ENCODE measurements at regions not wholly inside any gene's neighbourhood (a gene's known extent, or its start where the extent isn't known, plus 50 kb on each side); places are given as distances from the start of the nearest gene placed in this dataset.

DNA sequence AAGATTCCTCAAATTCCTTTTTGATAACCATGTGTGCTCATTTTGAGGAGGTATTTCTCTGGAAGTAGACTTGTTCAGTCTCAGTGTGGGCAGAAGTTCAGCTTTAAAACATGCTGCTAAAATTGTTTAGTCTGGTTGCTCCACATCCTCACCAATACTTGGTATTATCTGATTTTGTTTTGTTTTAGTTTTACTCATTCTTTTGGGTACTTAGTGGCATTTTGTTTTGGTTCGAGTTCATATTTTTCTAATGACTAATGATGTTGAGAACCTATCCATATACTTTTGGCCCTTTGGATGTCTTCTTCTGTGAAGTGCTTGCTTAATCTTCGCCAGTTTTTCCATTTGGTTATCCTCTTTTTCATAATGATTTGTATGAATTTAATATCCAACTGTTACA lies 694.2 kb upstream of the FZD8 start:
- Mint-ChIP-seq H3K27me3 (no peaks in the 10 kb centered on the region), H3K9me3 (no peaks in the 10 kb centered on the region), H3K36me3 (no peaks in the 10 kb centered on the region), H3K4me3 (no peak overlapping the region), H3K4me1 (ENCODE audit: unreplicated experiment) (no peaks in the 10 kb centered on the region), H3K27ac (no peak overlapping the region)
- TF ChIP-seq, protein P1, sequence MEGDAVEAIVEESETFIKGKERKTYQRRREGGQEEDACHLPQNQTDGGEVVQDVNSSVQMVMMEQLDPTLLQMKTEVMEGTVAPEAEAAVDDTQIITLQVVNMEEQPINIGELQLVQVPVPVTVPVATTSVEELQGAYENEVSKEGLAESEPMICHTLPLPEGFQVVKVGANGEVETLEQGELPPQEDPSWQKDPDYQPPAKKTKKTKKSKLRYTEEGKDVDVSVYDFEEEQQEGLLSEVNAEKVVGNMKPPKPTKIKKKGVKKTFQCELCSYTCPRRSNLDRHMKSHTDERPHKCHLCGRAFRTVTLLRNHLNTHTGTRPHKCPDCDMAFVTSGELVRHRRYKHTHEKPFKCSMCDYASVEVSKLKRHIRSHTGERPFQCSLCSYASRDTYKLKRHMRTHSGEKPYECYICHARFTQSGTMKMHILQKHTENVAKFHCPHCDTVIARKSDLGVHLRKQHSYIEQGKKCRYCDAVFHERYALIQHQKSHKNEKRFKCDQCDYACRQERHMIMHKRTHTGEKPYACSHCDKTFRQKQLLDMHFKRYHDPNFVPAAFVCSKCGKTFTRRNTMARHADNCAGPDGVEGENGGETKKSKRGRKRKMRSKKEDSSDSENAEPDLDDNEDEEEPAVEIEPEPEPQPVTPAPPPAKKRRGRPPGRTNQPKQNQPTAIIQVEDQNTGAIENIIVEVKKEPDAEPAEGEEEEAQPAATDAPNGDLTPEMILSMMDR (conservative IDR thresholded peaks at IDR 0.05), result no peak
- DNase-seq (ENCODE audit: extremely low spot score, unreplicated experiment), result no peak

GRCh38 chr10:36333446-36333845 lies 691.4 kb upstream of the FZD8 start:
- no peak overlapping the region for H3K27ac Mint-ChIP-seq
- H3K36me3 Mint-ChIP-seq, result no peaks in the 10 kb centered on the region
- H3K4me3 Mint-ChIP-seq, result no peak overlapping the region
- no peak for DNase-seq (ENCODE audit: extremely low spot score, unreplicated experiment)
- H3K4me1 Mint-ChIP-seq (ENCODE audit: unreplicated experiment), result no peaks in the 10 kb centered on the region
- H3K27me3 Mint-ChIP-seq, result no peaks in the 10 kb centered on the region
- TF ChIP-seq, protein P1 (conservative IDR thresholded peaks at IDR 0.05), result no peak
- H3K9me3 Mint-ChIP-seq, result no peaks in the 10 kb centered on the region

DNA sequence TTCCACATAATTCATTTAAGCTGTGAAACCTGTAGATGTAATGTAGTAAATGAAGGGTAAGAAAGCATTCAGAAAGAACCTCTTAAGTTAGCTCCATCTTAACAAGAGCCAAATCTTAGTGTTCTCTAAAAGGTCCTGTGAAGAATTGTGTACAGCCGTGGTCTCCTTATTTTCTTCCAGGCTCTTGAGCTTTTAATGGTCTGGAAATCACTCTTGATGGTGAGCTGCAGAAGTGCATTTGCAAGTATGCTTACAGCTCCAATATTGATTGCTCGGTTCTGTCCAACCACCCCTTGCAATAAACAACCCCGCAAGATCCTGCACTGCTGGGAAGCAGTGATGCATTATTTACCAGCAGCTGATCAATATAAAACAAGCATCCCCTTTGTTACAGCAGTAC lies 690.8 kb upstream of the FZD8 start:
- H3K36me3 Mint-ChIP-seq, result no peaks in the 10 kb centered on the region

DNA sequence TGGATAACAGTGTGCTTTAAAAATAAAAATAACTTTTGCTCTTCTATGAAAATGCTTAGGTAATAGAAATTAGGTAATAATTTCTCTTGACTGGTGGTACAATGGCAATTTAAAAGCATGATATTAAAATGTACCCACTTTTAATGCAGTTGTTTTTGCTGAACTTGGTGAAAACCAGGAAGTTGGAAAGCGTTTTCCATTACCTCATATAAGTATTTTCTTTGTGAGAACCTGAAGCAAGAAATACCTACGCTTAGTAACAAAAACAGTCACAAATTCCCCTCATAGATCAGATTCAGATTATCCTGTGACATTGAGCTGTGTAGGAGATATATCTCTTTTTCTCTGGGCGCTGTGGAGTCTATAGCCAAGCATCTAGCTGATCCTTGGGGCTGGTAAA lies 689.0 kb upstream of the FZD8 start:
- Mint-ChIP-seq H3K27ac (no peak overlapping the region), H3K4me3 (no peak overlapping the region)

More for the DNA sequence above, 690.8 kb upstream of the FZD8 start:
- Mint-ChIP-seq H3K4me3 (no peak overlapping the region), H3K4me1 (ENCODE audit: unreplicated experiment) (no peaks in the 10 kb centered on the region), H3K9me3 (no peaks in the 10 kb centered on the region), H3K27ac (no peak overlapping the region), H3K27me3 (no peaks in the 10 kb centered on the region)
- DNase-seq (ENCODE audit: extremely low spot score, unreplicated experiment), result no peak
- TF ChIP-seq, protein P1 (conservative IDR thresholded peaks at IDR 0.05), result no peak

DNA sequence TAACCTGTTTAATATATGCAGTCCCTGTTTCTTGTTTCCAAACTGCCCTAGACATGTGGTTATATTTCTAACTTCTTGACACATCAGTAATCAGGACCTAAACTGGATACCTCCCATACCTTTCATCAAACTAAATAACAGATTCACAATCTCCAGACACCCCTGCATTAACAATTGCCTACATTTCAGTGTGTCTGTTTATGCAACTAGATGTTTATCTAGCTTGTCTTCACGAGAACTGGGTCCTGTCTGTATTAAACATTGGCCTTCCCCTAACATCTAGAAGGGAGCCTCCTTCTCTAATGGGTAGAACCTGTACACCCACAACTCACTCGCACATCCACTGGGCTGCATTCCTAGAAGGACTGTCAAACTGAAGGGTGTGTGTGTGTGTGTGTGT lies 683.7 kb upstream of the FZD8 start:
- Mint-ChIP-seq H3K4me1 (ENCODE audit: unreplicated experiment) (no peaks in the 10 kb centered on the region), H3K27me3 (no peaks in the 10 kb centered on the region), H3K36me3 (no peaks in the 10 kb centered on the region), H3K27ac (no peak overlapping the region), H3K4me3 (no peak overlapping the region), H3K9me3 (no peaks in the 10 kb centered on the region)
- TF ChIP-seq, protein P1 (conservative IDR thresholded peaks at IDR 0.05), result no peak
- no peak for DNase-seq (ENCODE audit: extremely low spot score, unreplicated experiment)

More for the DNA sequence above, 689.0 kb upstream of the FZD8 start:
- Mint-ChIP-seq H3K36me3 (no peaks in the 10 kb centered on the region), H3K9me3 (no peaks in the 10 kb centered on the region), H3K27me3 (no peaks in the 10 kb centered on the region), H3K4me1 (ENCODE audit: unreplicated experiment) (no peaks in the 10 kb centered on the region)
- TF ChIP-seq, protein P1 (conservative IDR thresholded peaks at IDR 0.05), result no peak
- no peak for DNase-seq (ENCODE audit: extremely low spot score, unreplicated experiment)

- H3K4me1 Mint-ChIP-seq (ENCODE audit: unreplicated experiment), result no peaks in the 10 kb centered on the region
- no peaks in the 10 kb centered on the region for H3K36me3 Mint-ChIP-seq
- H3K27me3 Mint-ChIP-seq, result no peaks in the 10 kb centered on the region
- no peak overlapping the region for H3K4me3 Mint-ChIP-seq
- TF ChIP-seq, protein P1 (conservative IDR thresholded peaks at IDR 0.05), result no peak
- H3K27ac Mint-ChIP-seq, result no peak overlapping the region
- H3K9me3 Mint-ChIP-seq, result no peaks in the 10 kb centered on the region
- no peak for DNase-seq (ENCODE audit: extremely low spot score, unreplicated experiment)
Measured at GRCh38 chr10:36324831-36325230, 682.7 kb upstream of the FZD8 start.

Data from type B pancreatic cell (in vitro differentiated cells).